ENCODE measurements at regions not wholly inside any gene's neighbourhood (a gene's known extent, or its start where the extent isn't known, plus 50 kb on each side); places are given as distances from the start of the nearest gene placed in this dataset.

DNA sequence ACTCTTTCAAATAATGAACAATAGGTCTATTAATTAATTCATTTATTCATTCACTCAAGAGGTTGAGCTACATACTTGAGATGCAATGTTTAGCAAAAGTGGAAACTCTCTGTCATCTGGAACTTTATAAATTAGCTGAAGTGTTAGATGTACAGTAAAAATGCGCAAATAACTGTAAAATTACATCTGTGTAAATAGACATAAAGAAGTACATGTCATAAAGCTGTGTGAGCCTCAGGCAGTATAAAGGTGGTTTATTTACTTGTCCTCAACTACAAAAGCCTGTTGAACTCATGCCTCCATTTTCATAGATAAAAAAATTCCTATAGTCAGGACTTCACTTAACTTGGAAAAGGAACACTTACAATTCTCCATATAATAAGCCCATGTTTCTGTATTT lies 343.1 kb downstream of the CDH11 start:
- Histone ChIP-seq H3K27ac (no peak overlapping the region), H3K4me1 (no peaks in the 10 kb centered on the region), H3K9ac (no peak overlapping the region), H3K36me3 (no peaks in the 10 kb centered on the region), H3K4me2 (no peak overlapping the region), H3K9me3 (no peaks in the 10 kb centered on the region), H3K27me3 (no peaks in the 10 kb centered on the region), H3K4me3 (no peak overlapping the region), H4K20me1 (no peaks in the 10 kb centered on the region)
- no peak for TF ChIP-seq Cebpa-rat (IDR thresholded peaks at IDR 0.05)

DNA sequence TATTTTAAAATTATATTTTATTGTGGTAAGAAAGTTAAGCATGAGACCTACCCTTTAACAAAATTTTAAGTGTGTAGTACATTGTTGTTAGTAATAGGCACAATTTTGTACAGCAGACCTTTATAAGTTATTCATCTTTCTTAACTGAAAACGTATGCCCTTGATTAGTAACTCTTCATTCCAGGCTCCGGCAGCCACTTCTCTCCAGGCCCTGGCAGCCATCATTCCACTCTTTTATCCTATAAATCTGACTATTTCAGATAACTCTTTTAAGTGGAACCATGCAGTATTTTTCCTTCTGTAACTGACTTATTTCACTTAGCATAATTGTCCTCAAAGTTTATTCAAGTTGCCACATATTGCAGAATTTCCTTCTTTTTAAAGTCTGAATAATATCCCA lies 348.2 kb downstream of the CDH11 start:
- no peak overlapping the region for H3K27ac ChIP-seq
- TF ChIP-seq Cebpa-rat (IDR thresholded peaks at IDR 0.05): no peak
- H3K4me1 ChIP-seq: no peaks in the 10 kb centered on the region
- H3K9ac ChIP-seq: no peak overlapping the region
- H3K9me3 ChIP-seq: no peaks in the 10 kb centered on the region
- H4K20me1 ChIP-seq: no peaks in the 10 kb centered on the region
- H3K27me3 ChIP-seq: no peaks in the 10 kb centered on the region
- H3K36me3 ChIP-seq: no peaks in the 10 kb centered on the region
- no peak overlapping the region for H3K4me3 ChIP-seq
- no peak overlapping the region for H3K4me2 ChIP-seq

DNA sequence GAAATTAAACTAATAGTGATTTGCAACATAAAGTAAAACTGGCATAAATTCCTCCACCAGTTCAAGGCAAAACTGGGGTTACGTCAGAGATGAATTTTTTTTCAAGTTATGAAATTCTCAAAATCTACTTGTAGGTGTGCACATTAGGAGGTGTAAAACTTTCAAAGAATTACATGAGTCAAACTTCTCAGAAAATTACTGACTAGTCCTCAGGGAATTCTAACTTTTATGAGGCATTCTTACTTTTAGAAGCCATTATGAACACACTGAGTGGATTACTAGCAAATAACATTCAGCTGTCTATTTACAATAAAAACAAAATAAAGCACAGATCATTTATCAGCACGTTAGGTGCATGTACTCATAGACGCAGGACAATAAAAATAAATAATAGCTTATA lies 348.7 kb downstream of the CDH11 start:
- no peak overlapping the region for H3K27ac ChIP-seq
- H3K4me1 ChIP-seq: no peaks in the 10 kb centered on the region
- TF ChIP-seq Cebpa-rat (IDR thresholded peaks at IDR 0.05): no peak
- no peak overlapping the region for H3K9ac ChIP-seq
- no peaks in the 10 kb centered on the region for H4K20me1 ChIP-seq
- H3K27me3 ChIP-seq: no peaks in the 10 kb centered on the region
- H3K4me2 ChIP-seq: no peak overlapping the region
- no peaks in the 10 kb centered on the region for H3K36me3 ChIP-seq
- no peak overlapping the region for H3K4me3 ChIP-seq
- H3K9me3 ChIP-seq: no peaks in the 10 kb centered on the region

DNA sequence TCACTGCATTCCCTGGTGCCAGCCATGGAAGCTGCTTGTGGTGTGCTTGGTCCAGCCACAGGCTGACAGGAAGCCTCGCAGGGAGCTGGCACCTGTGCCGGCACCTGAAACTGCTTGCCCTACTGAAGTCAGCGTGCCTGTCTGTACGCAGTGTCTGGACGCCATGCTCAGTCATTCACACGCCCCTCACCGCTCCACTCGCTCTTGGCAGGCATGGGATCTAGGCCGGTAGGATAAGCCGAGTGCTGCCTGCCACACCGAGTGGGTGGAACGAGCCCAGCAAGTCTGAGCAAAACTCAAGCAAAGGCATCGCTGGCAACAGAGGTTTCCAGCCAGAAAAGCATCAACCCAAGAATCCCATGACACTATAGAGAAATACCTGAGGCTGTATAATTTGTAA lies 350.6 kb downstream of the CDH11 start:
- H3K36me3 ChIP-seq: no peaks in the 10 kb centered on the region
- no peak overlapping the region for H3K4me2 ChIP-seq
- no peak overlapping the region for H3K27ac ChIP-seq
- no peak overlapping the region for H3K9ac ChIP-seq
- no peaks in the 10 kb centered on the region for H3K4me1 ChIP-seq
- H3K27me3 ChIP-seq: no peaks in the 10 kb centered on the region
- H4K20me1 ChIP-seq: no peaks in the 10 kb centered on the region
- no peaks in the 10 kb centered on the region for H3K9me3 ChIP-seq
- H3K4me3 ChIP-seq: no peak overlapping the region
- no peak for TF ChIP-seq Cebpa-rat (IDR thresholded peaks at IDR 0.05)

DNA sequence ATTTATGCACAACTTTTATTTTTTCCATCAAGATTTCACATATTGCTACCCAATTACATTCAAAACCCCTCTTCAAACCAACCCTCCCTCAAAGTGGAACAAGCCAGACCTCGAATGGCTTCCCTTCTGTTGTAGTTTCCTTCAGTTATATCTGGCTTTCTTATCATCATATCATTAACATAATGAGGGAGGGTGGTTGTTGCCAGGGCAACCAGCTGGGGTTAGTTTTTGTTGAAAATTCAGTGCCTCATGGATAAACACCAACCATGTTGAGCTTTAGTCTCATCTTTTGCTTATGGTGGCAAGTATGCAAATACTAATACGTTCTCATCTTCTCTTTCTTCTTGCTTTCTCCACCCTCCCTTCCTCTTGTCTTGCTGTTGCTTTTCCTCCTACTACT lies 359.7 kb downstream of the CDH11 start:
- Histone ChIP-seq H3K4me3 (no peak overlapping the region), H3K36me3 (no peaks in the 10 kb centered on the region), H4K20me1 (no peaks in the 10 kb centered on the region), H3K27ac (no peak overlapping the region), H3K9ac (no peak overlapping the region), H3K9me3 (no peaks in the 10 kb centered on the region), H3K4me2 (no peak overlapping the region), H3K27me3 (no peaks in the 10 kb centered on the region), H3K4me1 (no peaks in the 10 kb centered on the region)
- no peak for TF ChIP-seq Cebpa-rat (IDR thresholded peaks at IDR 0.05)

DNA sequence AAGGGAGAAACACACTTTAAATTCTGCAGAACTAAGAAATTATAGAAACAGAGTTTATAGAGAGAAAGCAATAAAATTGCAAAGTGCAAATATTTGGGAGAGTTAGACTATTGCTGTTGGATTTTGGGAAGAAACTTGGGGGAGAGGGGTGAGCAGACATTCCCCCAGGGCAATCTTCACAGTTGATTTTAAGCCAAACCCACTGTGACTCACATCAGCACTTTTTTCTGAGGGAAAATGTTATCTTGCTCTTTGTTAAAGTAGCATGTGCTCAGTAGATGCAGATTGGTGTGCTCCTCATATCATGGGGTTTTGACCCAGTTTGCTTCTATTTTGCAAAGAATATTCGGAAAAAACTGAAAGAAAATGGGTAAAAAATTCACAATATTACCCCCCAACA lies 367.6 kb downstream of the CDH11 start:
- no peak overlapping the region for H3K9ac ChIP-seq
- H3K9me3 ChIP-seq: no peaks in the 10 kb centered on the region
- no peaks in the 10 kb centered on the region for H3K36me3 ChIP-seq
- H3K27me3 ChIP-seq: no peaks in the 10 kb centered on the region
- no peaks in the 10 kb centered on the region for H3K4me1 ChIP-seq
- no peak overlapping the region for H3K4me2 ChIP-seq
- H4K20me1 ChIP-seq: no peaks in the 10 kb centered on the region
- no peak overlapping the region for H3K4me3 ChIP-seq
- H3K27ac ChIP-seq: no peak overlapping the region
- TF ChIP-seq Cebpa-rat (IDR thresholded peaks at IDR 0.05): no peak

DNA sequence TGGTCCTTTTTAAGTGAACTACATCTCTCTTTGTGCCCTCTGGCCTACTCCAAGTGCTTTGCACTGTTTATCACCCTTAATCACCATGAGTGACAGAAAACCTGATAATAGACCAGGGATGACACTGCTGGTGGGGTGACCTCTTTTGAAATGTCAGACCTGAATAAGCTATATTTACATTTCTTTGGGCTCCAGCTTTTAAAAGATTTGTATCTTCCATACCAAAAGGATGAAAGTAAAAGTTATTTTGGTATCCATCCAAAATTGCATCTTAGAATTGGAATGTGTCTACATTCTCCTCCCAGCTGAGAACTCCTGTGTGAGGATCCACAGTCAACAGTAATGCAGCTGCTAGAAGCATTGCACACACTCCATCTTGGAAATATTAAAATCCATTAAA lies 370.0 kb downstream of the CDH11 start:
- Histone ChIP-seq H4K20me1 (no peaks in the 10 kb centered on the region), H3K4me3 (no peak overlapping the region), H3K9me3 (no peaks in the 10 kb centered on the region), H3K27ac (no peak overlapping the region), H3K4me1 (no peaks in the 10 kb centered on the region), H3K4me2 (no peak overlapping the region), H3K9ac (no peak overlapping the region), H3K36me3 (no peaks in the 10 kb centered on the region), H3K27me3 (no peaks in the 10 kb centered on the region)
- no peak for TF ChIP-seq Cebpa-rat (IDR thresholded peaks at IDR 0.05)

DNA sequence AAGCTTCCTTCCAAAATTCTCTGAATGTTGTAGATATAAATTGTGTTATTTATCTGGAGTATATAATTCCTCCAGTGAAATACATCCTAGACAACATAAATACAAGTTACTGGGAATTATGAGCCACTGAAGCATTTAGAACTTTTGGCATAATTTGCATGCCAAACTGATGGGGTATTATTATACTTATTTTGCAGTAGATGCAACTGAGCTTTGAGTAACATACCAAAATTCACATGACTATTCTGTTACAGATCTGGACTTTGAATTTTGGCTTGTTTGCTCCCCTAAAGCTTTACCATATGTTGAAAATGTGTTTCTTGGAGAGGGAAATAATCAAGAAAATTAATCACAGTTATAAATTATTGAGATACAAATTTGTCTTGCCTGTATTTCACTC lies 372.5 kb downstream of the CDH11 start:
- Histone ChIP-seq H3K27ac (no peak overlapping the region), H3K4me3 (no peak overlapping the region), H3K9ac (no peak overlapping the region), H3K9me3 (no peaks in the 10 kb centered on the region), H3K36me3 (no peaks in the 10 kb centered on the region), H3K4me1 (no peaks in the 10 kb centered on the region), H3K4me2 (no peak overlapping the region), H3K27me3 (no peaks in the 10 kb centered on the region), H4K20me1 (no peaks in the 10 kb centered on the region)
- TF ChIP-seq Cebpa-rat (IDR thresholded peaks at IDR 0.05): no peak

DNA sequence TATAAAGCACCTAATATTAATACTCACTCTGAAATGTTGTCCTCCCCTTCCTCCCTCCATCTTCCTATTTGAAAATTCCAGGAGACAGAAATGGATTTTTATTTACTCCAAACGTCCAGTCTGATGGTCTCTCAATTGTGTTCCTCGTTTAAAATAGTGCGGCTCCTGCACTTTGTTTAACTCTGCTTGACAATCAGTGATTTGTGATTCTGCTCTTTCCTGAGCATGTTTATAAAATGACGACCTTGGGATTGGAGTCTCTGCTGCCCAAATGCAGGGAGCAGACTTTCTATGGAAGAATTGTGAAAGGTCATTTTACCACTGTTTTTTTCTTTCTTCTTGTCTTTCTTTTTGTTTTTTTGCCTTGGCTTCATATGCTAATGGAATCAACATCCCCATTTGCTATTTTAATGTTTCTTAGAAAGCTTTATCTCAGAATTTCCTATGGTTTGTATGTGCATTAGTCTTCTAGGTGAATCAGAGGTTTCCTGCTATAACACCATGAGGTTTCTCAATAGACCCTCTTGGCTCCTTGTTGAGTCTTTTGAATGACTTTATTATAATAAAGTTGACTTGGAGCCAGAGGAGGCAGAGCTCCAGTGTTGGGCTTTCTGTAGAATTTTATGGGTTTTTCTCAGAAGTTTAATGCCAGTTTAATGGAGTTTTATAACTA lies 376.5 kb downstream of the CDH11 start:
- no peak for TF ChIP-seq Cebpa-rat (IDR thresholded peaks at IDR 0.05)

DNA sequence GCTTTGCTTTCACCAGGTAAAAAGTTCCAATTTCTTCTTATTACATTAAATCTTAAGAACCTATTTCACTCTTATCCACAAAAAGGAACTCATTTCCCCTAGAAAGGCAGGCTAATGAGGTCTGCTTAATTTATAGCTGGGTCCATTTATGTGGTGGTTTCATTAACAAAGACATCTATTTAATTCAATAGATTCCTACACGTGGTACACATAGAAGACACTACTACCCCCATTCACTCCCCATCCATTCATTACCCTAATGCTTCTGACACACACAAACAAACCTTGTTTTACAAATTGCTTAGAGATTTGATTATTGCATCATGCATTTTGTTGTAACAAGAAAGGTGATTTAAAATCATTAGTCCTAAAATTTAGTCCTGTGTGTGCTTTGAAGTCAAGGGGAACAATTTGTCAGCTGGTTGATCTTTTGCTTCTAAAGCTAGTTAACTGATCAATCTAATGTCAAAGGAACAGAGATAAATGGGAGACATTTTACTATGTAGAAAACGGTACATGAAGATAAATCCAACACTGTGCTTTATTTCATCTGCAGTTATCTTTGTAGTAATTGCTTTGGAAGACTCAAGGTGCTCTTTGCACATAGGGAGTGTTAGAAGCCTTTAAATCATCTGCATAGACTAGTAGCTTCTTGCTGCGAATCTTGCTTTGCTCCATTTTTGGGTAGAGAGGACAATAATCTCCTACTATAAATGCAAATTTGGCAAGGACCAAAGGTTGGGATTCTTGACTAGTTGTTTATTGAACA lies 379.2 kb downstream of the CDH11 start:
- Histone ChIP-seq H3K4me1 (no peaks in the 10 kb centered on the region), H3K9me3 (no peaks in the 10 kb centered on the region), H3K27me3 (no peaks in the 10 kb centered on the region), H3K27ac (no peak overlapping the region), H3K36me3 (no peaks in the 10 kb centered on the region), H4K20me1 (no peaks in the 10 kb centered on the region), H3K4me3 (no peak overlapping the region), H3K9ac (no peak overlapping the region), H3K4me2 (no peak overlapping the region)
- TF ChIP-seq Cebpa-rat (IDR thresholded peaks at IDR 0.05): no peak

More for the DNA sequence above, 376.5 kb downstream of the CDH11 start:
- Histone ChIP-seq H3K4me2 (no peak overlapping the region), H3K36me3 (no peaks in the 10 kb centered on the region), H3K4me1 (no peaks in the 10 kb centered on the region), H3K9ac (no peak overlapping the region), H3K9me3 (no peaks in the 10 kb centered on the region), H3K27ac (no peak overlapping the region), H4K20me1 (no peaks in the 10 kb centered on the region), H3K27me3 (no peaks in the 10 kb centered on the region), H3K4me3 (no peak overlapping the region)

Data from BLaER1 (cell line).